Mesendoderm (in vitro differentiated cells): ENCODE measurements at regions not wholly inside any gene's neighbourhood (a gene's known extent, or its start where the extent isn't known, plus 50 kb on each side); places are given as distances from the start of the nearest gene placed in this dataset.
"Not testable (repeated sequence)": the region's sequence is repeated elsewhere in the genome, so short reads cannot be mapped to it uniquely, and the experiment has no call there.

Experiments
- DNase-seq: peaks from one replicate; pipeline ENCODE4 v3.0.0; 2013
- H2AK5ac ChIP-seq: 2 replicates; pipeline ENCODE4 v1.6.1; 2013; ENCODE audit warnings: low read length, inconsistent platforms
- H2BK120ac ChIP-seq: 2 replicates; pipeline ENCODE4 v1.6.1; 2013; ENCODE audit warnings: low read depth, mild to moderate bottlenecking, low read length, moderate library complexity, mixed read lengths
- H2BK15ac ChIP-seq: replicated peaks from 2 replicates; pipeline ENCODE4 v1.6.1; 2013; ENCODE audit warnings: low read depth, mild to moderate bottlenecking, moderate library complexity
- H2BK5ac ChIP-seq: 2 replicates; pipeline ENCODE4 v1.6.1; 2013; ENCODE audit warnings: low read length, inconsistent platforms
- H3K18ac ChIP-seq: 2 replicates; pipeline ENCODE4 v1.6.1; 2013; ENCODE audit warnings: mild to moderate bottlenecking, low read length, mixed read lengths
- H3K23ac ChIP-seq: one replicate; pipeline ENCODE4 v1.6.1; 2013; ENCODE audit warnings: low read length
- H3K27ac ChIP-seq: 2 replicates; pipeline ENCODE4 v1.5.1; 2013; ENCODE audit warnings: low read depth, mild to moderate bottlenecking, inconsistent platforms, low read length, moderate library complexity
- H3K27me3 ChIP-seq: 2 replicates; pipeline ENCODE4 v1.6.1; 2013; ENCODE audit warnings: low read length, control low read depth, mild to moderate bottlenecking, inconsistent platforms; ENCODE audit not compliant: insufficient read depth, poor library complexity
- H3K36me3 ChIP-seq: 2 replicates; pipeline ENCODE4 v1.6.1; 2013; ENCODE audit warnings: low read length, inconsistent platforms; ENCODE audit not compliant: control insufficient read depth, insufficient read depth
- H3K4ac ChIP-seq: one replicate; pipeline ENCODE4 v1.6.1; 2013; ENCODE audit warnings: low read depth, mild to moderate bottlenecking, low read length, moderate library complexity
- H3K4me1 ChIP-seq: 2 replicates; pipeline ENCODE4 v1.6.1; 2013; ENCODE audit warnings: low read depth, low read length, inconsistent platforms; ENCODE audit not compliant: control insufficient read depth
- H3K4me2 ChIP-seq: 2 replicates; pipeline ENCODE4 v1.6.1; 2013; ENCODE audit warnings: low read length
- H3K4me3 ChIP-seq: 2 replicates; pipeline ENCODE4 v1.5.1; 2013; ENCODE audit warnings: mild to moderate bottlenecking, low read length
- H3K56ac ChIP-seq: one replicate; pipeline ENCODE4 v1.6.1; 2013; ENCODE audit warnings: low read length
- H3K79me1 ChIP-seq: 2 replicates; pipeline ENCODE4 v1.6.1; 2013; ENCODE audit warnings: low read length, inconsistent platforms
- H3K79me2 ChIP-seq: 2 replicates; pipeline ENCODE4 v1.6.1; 2013; ENCODE audit warnings: mild to moderate bottlenecking, low read length; ENCODE audit not compliant: control insufficient read depth, insufficient read depth
- H3K9ac ChIP-seq: 2 replicates; pipeline ENCODE4 v1.6.1; 2013; ENCODE audit warnings: low read length, inconsistent platforms
- H4K5ac ChIP-seq: one replicate; pipeline ENCODE4 v1.6.1; 2013; ENCODE audit warnings: low read length
- H4K8ac ChIP-seq: one replicate; pipeline ENCODE4 v1.6.1; 2013; ENCODE audit warnings: low read depth, mild to moderate bottlenecking, control low read depth, low read length, moderate library complexity
- WGBS: extraction: QIAGEN DNeasy Blood & Tissue Kit; methylation state at CpG from one replicate; pipeline ENCODE4 v1.1.7; 2013; ENCODE audit warnings: low lambda C conversion rate, missing lambda C conversion rate; ENCODE audit not compliant: insufficient coverage; ENCODE audit errors: extremely low coverage; 5-methylcytosine and 5-hydroxymethylcytosine counted together

DNA sequence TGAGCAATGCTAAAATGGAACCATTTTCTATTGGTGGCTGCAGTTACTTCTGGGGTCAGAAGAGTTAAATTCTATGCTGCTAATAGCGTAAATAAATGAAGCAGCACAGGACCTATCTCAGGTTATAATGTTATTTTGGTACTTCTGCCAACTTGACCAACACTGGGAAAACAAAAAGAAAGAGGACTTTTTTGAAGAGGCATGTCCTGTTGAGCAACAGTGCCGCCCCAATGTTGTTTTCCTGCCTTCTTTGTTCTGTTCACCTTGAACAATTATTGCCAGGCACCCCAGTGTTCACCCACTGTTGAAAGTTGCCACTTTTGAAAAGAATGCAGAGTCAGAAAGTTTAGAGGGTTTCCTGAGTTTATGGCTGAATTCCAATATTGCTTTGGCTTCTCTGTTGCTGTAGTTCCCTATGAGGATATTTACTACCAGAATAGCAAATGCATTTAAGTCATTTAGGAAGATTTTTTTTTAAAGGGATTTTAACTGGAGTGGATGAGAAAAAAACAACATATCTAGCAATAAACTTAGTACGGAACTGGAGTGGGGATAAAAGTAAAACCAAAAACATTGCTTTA lies 679.0 kb upstream of the DPPA4 start:
- H3K4me1 ChIP-seq, result no peaks in the 10 kb centered on the region
- no peak overlapping the region for H3K23ac ChIP-seq
- no peak overlapping the region for H2AK5ac ChIP-seq
- H2BK5ac ChIP-seq, result no peak overlapping the region
- H3K79me2 ChIP-seq, result no peaks in the 10 kb centered on the region
- H3K56ac ChIP-seq, result no peak overlapping the region
- H3K4ac ChIP-seq, result no peak overlapping the region
- H3K79me1 ChIP-seq, result no peaks in the 10 kb centered on the region
- no peak overlapping the region for H2BK120ac ChIP-seq
- H3K36me3 ChIP-seq, result no peaks in the 10 kb centered on the region
- H3K27me3 ChIP-seq, result no peaks in the 10 kb centered on the region
- H2BK15ac ChIP-seq, result no peak overlapping the region
- no CpG with 5 or more reads among the region's 3 CpGs for WGBS
- DNase-seq, result no peak
- H3K9ac ChIP-seq, result no peak overlapping the region
- H3K27ac ChIP-seq, result no peak overlapping the region
- no peak overlapping the region for H4K8ac ChIP-seq
- no peak overlapping the region for H3K4me2 ChIP-seq
- no peak overlapping the region for H4K5ac ChIP-seq
- H3K18ac ChIP-seq, result no peak overlapping the region
- no peak overlapping the region for H3K4me3 ChIP-seq

DNA sequence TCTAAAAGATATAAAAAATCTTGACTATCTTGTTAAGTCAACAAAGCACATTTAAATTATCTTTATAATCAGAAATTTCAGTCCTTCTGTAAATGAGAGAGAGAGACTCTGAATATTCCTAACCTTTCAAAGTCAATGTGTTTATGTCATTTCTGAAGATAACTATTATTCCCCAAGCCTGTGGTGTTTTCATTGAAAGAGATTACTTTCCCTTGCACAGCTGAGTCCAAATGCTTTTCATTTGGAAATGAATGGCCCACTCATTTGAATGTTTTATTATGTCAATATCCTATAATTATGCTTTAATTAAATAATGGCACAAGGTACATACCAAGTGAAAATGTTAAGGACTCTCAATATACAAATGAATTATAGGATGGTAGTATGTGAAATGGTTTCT lies 680.0 kb upstream of the DPPA4 start:
- Histone ChIP-seq H3K4me2 (no peak overlapping the region), H3K23ac (no peak overlapping the region), H3K4ac (no peak overlapping the region), H3K18ac (no peak overlapping the region), H4K8ac (no peak overlapping the region), H2BK120ac (no peak overlapping the region), H3K79me2 (no peaks in the 10 kb centered on the region), H3K27me3 (no peaks in the 10 kb centered on the region), H2BK15ac (no peak overlapping the region), H3K9ac (no peak overlapping the region), H3K79me1 (no peaks in the 10 kb centered on the region), H3K4me1 (no peaks in the 10 kb centered on the region), H3K27ac (no peak overlapping the region), H2AK5ac (no peak overlapping the region), H4K5ac (no peak overlapping the region), H2BK5ac (no peak overlapping the region), H3K4me3 (no peak overlapping the region), H3K36me3 (no peaks in the 10 kb centered on the region), H3K56ac (no peak overlapping the region)
- DNase-seq, result no peak

DNA sequence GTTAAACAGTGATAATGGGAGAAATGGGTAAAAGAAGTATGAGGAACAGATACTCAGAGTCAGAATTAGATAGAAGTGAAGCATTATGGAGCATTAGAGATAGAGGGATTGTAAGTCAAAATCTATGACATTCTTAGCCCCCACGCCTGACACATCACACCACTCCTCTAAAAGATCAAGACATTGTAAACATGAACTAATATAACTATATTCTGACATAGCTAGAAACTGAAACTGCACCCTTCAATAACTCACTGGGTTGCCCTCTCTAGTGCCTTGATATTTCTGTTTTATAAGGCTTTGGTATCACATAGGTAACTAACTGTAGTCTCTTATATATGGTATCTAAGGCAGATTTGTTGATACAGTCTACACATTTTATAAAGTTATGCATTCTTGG lies 684.3 kb upstream of the DPPA4 start:
- no peak overlapping the region for H3K18ac ChIP-seq
- no CpG with 5 or more reads among the region's 1 CpG for WGBS

DNA sequence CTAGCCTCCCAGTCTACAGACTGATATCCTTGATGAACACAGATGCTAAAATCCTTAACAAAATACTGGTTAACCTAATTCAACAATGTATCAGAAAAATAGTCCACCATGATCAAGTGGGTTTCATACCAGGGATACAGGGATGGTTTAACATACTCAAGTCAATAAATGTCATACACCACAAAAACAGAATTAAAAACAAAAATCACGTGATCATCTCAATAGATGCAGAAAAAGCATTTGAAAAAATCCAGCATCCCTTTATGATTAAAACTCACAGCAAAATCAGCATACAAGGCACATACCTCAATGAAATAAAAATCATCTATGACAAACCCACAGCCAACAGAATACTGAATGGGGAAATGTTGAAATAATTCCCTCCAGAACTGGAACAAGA lies 685.7 kb upstream of the DPPA4 start:
- not testable (repeated sequence) for H2BK15ac ChIP-seq, H4K5ac ChIP-seq, H2AK5ac ChIP-seq, H3K27me3 ChIP-seq, DNase-seq, H3K9ac ChIP-seq, H3K4me2 ChIP-seq, H3K56ac ChIP-seq, H4K8ac ChIP-seq, H3K27ac ChIP-seq, H3K23ac ChIP-seq, H3K4me1 ChIP-seq, H3K79me2 ChIP-seq, H3K4ac ChIP-seq, H2BK120ac ChIP-seq, H3K18ac ChIP-seq, H2BK5ac ChIP-seq, H3K4me3 ChIP-seq, H3K36me3 ChIP-seq, H3K79me1 ChIP-seq
- WGBS, result no CpG with 5 or more reads among the region's 1 CpG

More for the DNA sequence above, 684.3 kb upstream of the DPPA4 start:
- no peak overlapping the region for H3K9ac ChIP-seq
- no peak overlapping the region for H3K27ac ChIP-seq
- no peak overlapping the region for H3K4me3 ChIP-seq
- H2AK5ac ChIP-seq, result no peak overlapping the region
- H3K4ac ChIP-seq, result no peak overlapping the region
- no peak overlapping the region for H3K23ac ChIP-seq
- no peaks in the 10 kb centered on the region for H3K4me1 ChIP-seq
- no peak overlapping the region for H3K56ac ChIP-seq
- no peaks in the 10 kb centered on the region for H3K79me2 ChIP-seq
- H4K8ac ChIP-seq, result no peak overlapping the region
- H2BK120ac ChIP-seq, result no peak overlapping the region
- DNase-seq, result no peak
- no peaks in the 10 kb centered on the region for H3K79me1 ChIP-seq
- no peaks in the 10 kb centered on the region for H3K27me3 ChIP-seq
- H4K5ac ChIP-seq, result no peak overlapping the region
- no peak overlapping the region for H3K4me2 ChIP-seq
- H2BK5ac ChIP-seq, result no peak overlapping the region
- H3K36me3 ChIP-seq, result no peaks in the 10 kb centered on the region
- H2BK15ac ChIP-seq, result no peak overlapping the region

DNA sequence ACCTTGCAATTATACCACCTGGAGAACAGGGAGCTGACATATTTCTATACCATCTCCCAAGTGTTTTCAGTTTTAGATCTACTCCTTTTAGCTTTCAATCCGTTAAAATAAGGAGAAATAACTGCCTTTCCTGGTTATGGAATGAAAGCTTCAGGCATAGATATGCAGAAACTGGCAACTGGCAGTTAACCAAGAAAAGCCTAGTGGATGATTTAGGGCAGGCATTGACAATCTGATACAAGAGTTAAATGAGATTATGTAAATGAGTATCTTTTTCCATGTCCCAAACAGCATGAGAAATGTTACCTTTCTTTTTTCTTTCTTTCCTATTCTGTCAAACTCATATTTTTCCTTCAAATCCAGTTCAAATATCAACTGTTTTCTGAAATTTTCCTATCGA lies 689.1 kb upstream of the DPPA4 start:
- Histone ChIP-seq H4K8ac (no peak overlapping the region), H3K9ac (no peak overlapping the region), H3K23ac (no peak overlapping the region), H4K5ac (no peak overlapping the region), H2BK120ac (no peak overlapping the region), H3K79me1 (no peaks in the 10 kb centered on the region), H2BK15ac (no peak overlapping the region), H2AK5ac (no peak overlapping the region), H3K18ac (no peak overlapping the region), H3K27me3 (no peaks in the 10 kb centered on the region), H3K4ac (no peak overlapping the region), H3K4me2 (no peak overlapping the region), H3K56ac (no peak overlapping the region), H3K79me2 (no peaks in the 10 kb centered on the region), H3K36me3 (no peaks in the 10 kb centered on the region), H3K27ac (no peak overlapping the region), H3K4me3 (no peak overlapping the region), H3K4me1 (no peaks in the 10 kb centered on the region), H2BK5ac (no peak overlapping the region)
- no peak for DNase-seq
- WGBS, result no CpG with 5 or more reads among the region's 2 CpGs

DNA sequence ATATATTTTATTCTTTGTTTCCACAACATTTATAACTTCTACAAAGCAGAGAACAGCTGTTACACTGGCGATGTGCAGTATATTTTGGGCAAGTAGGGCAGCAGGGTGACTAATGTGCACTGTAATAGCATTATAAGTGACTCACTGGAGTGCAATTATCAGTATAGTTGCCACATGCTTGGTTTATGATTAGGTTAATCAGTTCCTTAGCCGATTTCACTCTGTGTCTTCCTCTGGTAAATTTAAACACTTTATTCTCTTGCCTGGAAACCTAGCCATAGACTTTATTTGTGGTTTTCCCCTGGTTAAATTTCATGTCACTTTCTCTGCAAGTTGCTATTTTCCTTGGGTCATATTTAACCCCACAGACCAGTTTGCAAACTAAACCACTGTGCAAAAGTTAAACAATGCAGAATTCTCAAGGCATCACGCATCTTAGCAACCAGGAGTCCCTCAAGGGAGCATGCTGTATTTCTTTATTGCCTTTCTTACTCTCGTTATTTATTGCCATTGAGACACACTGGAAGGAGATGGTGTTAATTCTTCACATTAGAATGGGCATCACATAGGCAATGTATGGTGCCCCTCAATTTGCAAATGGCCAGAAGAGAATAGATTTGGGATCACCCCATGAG lies 690.2 kb upstream of the DPPA4 start:
- H3K4ac ChIP-seq, result no peak overlapping the region
- no CpG with 5 or more reads among the region's 4 CpGs for WGBS
- H4K5ac ChIP-seq, result no peak overlapping the region
- no peaks in the 10 kb centered on the region for H3K27me3 ChIP-seq
- H4K8ac ChIP-seq, result no peak overlapping the region
- no peaks in the 10 kb centered on the region for H3K79me1 ChIP-seq
- no peak overlapping the region for H3K4me3 ChIP-seq
- H3K56ac ChIP-seq, result no peak overlapping the region
- H2BK120ac ChIP-seq, result no peak overlapping the region
- H2BK15ac ChIP-seq, result no peak overlapping the region
- no peaks in the 10 kb centered on the region for H3K79me2 ChIP-seq
- no peak overlapping the region for H3K9ac ChIP-seq
- no peak overlapping the region for H3K18ac ChIP-seq
- H2AK5ac ChIP-seq, result no peak overlapping the region
- no peak overlapping the region for H3K23ac ChIP-seq
- no peaks in the 10 kb centered on the region for H3K4me1 ChIP-seq
- no peak overlapping the region for H3K27ac ChIP-seq
- no peak for DNase-seq
- no peak overlapping the region for H3K4me2 ChIP-seq
- no peak overlapping the region for H2BK5ac ChIP-seq
- H3K36me3 ChIP-seq, result no peaks in the 10 kb centered on the region
